ENCODE measurements at regions not wholly inside any gene's neighbourhood (a gene's known extent, or its start where the extent isn't known, plus 50 kb on each side); places are given as distances from the start of the nearest gene placed in this dataset.

DNA sequence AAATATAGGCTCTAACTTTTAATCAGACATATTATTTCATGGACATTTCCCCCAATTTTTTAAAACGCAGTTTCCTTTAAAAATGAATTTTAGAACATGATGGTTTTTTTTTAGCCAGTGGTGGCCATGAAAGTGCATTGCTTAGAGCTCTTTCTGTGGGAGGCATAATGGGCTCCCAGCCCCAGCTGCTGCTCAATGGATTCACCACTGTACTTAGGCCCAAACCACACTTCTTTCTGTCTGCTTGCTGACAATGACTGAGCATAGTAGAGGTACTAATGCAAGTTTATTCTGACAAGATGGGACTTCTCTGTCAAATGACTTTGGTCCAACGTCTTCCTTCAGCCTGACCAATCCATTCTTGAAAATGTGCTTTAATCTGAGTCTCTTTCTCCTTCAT, 400.2 kb upstream of the GRIA3 start:
- Histone ChIP-seq H3K9me3 (replicated peaks) (no peaks in the 10 kb centered on the region), H3K36me3 (no peaks in the 10 kb centered on the region), H3K27me3 (no peaks in the 10 kb centered on the region), H3K4me1 (no peaks in the 10 kb centered on the region), H3K27ac (no peak overlapping the region), H3K4me3 (no peak overlapping the region)
- DNase-seq: no peak

DNA sequence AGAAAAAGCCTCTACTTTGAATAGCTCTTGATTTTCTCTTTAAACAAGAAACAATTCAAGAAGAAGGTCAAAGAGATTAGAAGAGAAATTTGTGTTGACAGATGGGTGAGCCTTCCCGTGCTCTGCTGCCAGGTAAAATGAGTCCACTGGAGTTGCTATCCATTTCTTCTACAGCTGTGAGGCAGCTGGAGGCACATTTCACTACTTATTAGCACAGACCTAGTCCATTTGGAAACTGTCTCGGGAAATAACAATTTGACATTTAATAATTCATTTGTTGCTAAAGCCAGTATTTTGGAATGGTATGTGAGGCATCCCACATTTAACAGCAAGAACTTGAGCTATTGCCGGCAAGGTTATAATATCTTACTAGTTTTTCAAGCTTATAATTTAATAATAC, 396.8 kb upstream of the GRIA3 start:
- H3K4me3 ChIP-seq: no peak overlapping the region
- no peak overlapping the region for H3K27ac ChIP-seq
- H3K4me1 ChIP-seq: no peaks in the 10 kb centered on the region
- no peaks in the 10 kb centered on the region for H3K36me3 ChIP-seq
- no peaks in the 10 kb centered on the region for H3K9me3 ChIP-seq (replicated peaks)
- DNase-seq: no peak
- H3K27me3 ChIP-seq: no peaks in the 10 kb centered on the region

DNA sequence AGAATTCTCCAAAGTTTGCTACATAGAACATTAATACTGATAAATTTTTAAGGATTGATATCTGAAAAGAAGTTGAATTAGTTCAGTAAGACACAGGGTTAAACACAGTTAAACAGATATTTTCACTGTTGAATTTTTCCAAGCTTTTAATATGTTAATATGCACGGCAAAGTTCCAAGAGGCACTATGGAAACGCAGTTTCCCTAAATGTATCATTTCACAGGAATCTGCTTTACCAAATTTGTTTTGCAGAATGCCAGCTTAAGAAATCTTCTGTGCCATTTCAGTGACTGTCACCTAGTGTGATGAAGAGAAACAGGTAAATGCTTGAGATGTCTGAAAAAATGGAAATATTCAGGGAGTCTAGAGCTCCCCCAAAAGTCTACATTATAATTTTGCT, 395.9 kb upstream of the GRIA3 start:
- H3K4me3 ChIP-seq: no peak overlapping the region
- no peaks in the 10 kb centered on the region for H3K9me3 ChIP-seq (replicated peaks)

DNA sequence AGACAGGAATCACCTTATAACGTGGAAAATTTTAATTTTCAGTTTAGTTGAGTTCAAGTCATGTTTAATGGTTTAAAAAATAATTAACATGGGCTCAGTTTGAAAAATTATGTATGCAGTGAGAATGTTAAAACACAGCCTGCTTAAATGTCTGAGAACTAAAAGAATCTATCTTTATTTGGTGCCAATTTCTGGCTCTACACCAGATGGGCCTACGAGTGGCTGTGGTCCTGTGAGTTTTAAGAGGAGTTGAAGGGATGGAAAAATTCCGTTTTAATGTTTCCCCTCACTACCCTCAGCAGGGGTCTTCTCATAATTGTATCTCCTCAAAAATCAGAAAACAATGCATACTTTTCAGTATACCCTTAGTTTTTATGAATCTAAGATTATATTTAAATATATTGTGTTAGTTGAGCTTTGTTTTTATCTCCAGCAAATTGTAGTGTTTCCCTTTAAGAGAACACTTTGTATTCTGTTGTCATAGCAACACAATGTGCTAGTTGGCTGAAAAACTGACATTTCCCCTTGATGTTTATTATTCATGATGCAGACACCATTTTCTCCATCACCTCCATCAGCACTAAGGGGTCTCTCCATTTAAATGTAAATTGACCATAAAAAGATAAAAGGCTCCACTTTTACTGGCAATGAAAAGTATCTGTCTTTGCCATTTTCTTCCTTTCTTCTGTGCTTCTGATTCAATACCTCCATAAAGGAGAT, 393.5 kb upstream of the GRIA3 start:
- Histone ChIP-seq H3K27ac (no peak overlapping the region), H3K27me3 (no peaks in the 10 kb centered on the region), H3K4me3 (no peak overlapping the region), H3K9me3 (replicated peaks) (no peaks in the 10 kb centered on the region), H3K4me1 (no peaks in the 10 kb centered on the region), H3K36me3 (no peaks in the 10 kb centered on the region)
- DNase-seq: no peak

More for the DNA sequence above, 395.9 kb upstream of the GRIA3 start:
- no peaks in the 10 kb centered on the region for H3K27me3 ChIP-seq
- no peaks in the 10 kb centered on the region for H3K36me3 ChIP-seq
- no peaks in the 10 kb centered on the region for H3K4me1 ChIP-seq
- DNase-seq: no peak
- no peak overlapping the region for H3K27ac ChIP-seq

DNA sequence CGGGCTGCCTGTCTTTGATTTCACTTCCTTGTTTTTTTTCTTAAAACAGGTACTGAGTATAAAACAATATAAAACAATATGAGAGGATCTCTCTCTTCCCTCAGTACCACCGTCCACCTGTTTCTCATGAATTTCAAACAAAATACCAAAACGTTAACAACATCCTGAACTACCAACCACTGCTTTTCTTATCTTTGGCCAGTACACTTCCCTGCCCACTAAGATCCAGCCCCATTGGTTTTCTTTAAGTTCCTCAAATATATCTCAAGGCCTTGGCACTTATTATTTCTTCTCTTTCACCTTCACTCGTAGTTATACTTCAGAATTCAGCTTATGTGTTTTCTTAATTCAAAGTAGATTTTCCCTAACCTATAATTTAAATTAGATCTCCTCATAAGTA, 370.2 kb upstream of the GRIA3 start:
- no peaks in the 10 kb centered on the region for H3K36me3 ChIP-seq
- no peaks in the 10 kb centered on the region for H3K4me1 ChIP-seq
- H3K27ac ChIP-seq: no peak overlapping the region
- no peak for DNase-seq
- H3K27me3 ChIP-seq: no peaks in the 10 kb centered on the region
- H3K9me3 ChIP-seq (replicated peaks): no peaks in the 10 kb centered on the region
- no peak overlapping the region for H3K4me3 ChIP-seq

DNA sequence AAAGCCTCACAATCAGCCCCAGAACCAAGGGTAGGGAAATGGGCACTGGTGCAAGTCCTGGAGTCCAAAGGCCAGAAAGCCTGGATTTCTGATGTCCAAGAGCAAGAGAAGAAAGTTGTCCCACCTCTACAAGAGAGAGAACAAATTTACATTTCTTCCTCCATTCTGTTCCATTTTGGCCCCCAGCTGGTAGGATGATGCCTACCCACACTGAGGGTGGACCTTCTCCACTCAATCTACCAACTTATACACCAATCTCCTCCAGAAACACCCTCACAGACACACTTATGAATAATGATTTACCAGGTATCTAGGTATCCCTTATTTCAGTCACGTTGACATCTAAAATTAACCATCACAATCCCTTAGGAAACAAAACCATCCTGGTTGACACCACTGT, 367.8 kb upstream of the GRIA3 start:
- no peaks in the 10 kb centered on the region for H3K36me3 ChIP-seq
- no peaks in the 10 kb centered on the region for H3K27me3 ChIP-seq
- H3K27ac ChIP-seq: no peak overlapping the region
- H3K9me3 ChIP-seq (replicated peaks): no peaks in the 10 kb centered on the region
- H3K4me3 ChIP-seq: no peak overlapping the region
- H3K4me1 ChIP-seq: no peaks in the 10 kb centered on the region
- no peak for DNase-seq

DNA sequence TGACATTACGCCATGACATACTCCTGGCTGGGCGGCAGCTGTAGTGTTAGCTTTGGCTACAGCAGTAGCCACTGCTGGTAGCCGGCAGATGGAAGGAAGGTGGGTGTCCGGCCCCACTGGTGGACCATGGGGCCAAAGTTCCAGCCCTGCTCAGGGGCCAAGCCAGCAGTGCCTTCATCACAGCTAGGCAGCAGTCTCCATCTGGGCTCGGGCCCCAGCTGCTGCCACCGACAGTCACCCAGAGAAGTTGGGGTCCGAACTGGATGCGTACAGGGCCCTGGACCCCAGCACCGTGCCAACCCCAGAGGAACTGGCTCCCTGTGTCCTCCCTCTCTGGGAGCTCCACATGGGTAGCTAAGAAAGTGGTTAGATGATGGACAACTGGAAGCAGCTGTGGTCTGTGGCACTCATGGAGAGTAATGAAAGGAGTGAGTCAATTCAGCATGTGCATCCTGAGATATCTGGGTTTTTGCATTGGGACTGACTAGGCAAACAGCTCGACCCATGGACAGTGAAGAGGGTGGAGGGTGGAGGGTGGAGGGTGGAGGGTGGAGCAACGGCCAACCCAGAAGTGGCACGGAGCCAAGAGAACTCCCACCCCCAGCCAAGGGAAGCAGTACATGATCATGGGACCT, 366.6 kb upstream of the GRIA3 start:
- Histone ChIP-seq H3K4me1 (no peaks in the 10 kb centered on the region), H3K27ac (no peak overlapping the region), H3K4me3 (no peak overlapping the region), H3K27me3 (no peaks in the 10 kb centered on the region), H3K36me3 (no peaks in the 10 kb centered on the region), H3K9me3 (replicated peaks) (no peaks in the 10 kb centered on the region)
- DNase-seq: peak in 1 of 2 experiments; percentile 9

DNA sequence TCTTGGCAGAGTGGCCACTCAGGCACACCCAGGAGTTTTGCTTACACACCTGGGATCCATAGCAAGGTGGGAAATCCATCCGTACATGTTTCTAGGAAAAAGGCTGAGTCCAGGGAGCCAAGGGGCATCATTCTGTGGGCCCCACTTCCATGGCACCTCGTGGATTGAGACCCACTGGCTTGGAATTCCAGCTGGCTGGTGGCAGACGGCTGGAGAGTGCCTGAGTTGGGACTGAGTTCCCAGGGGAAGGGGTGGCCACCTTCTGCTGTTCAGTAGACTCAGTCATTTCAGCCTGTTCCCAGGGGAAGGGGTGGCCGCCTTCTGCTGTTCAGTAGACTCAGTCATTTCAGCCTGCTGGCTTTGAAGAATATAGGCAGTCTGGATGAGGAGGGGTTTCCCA, 366.0 kb upstream of the GRIA3 start:
- H3K27me3 ChIP-seq: no peaks in the 10 kb centered on the region
- DNase-seq: no peak
- no peaks in the 10 kb centered on the region for H3K4me1 ChIP-seq
- H3K4me3 ChIP-seq: no peak overlapping the region
- H3K27ac ChIP-seq: no peak overlapping the region
- no peaks in the 10 kb centered on the region for H3K9me3 ChIP-seq (replicated peaks)
- no peaks in the 10 kb centered on the region for H3K36me3 ChIP-seq

DNA sequence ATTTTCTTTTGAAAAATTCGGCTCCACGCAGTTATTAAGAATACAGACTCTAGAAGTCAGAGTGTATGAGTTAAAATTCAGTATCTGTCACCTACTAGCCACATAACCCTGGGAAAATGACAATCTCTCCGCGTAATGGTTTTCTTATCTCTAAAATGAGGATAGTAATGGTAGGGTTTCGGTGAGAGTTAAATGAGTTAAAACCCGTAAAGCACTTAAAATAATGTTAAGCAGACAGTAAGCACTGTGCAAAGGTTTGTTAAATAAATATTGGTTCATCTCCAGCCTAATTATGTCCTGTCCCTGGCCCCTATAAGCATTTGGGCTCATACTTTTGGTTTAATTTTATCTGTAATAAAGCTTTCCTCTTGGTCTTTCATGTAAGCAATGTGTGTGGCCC, 350.8 kb upstream of the GRIA3 start:
- H3K36me3 ChIP-seq: no peaks in the 10 kb centered on the region
- no peak overlapping the region for H3K27ac ChIP-seq
- no peak overlapping the region for H3K4me3 ChIP-seq
- H3K27me3 ChIP-seq: no peaks in the 10 kb centered on the region
- DNase-seq: no peak
- no peaks in the 10 kb centered on the region for H3K9me3 ChIP-seq (replicated peaks)
- H3K4me1 ChIP-seq: no peaks in the 10 kb centered on the region

DNA sequence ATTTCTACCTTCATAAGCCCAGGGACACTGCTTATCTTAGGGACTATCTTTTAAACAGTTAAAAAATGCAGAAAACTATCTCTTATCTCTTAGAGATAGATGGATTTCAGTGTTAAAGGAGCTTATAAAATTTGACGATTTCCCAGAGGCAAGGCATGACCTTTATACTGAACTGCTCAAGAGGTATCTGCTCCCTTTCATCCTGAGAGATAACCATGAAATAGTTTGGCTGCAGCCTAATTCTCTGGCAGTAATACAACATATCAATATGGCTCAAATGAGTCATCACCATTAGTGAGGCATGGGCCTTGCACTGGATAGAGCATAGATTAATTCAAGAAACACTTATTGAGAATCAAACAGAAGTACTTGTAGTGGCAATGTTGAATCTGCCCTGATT, 348.2 kb upstream of the GRIA3 start:
- H3K27ac ChIP-seq: no peak overlapping the region
- H3K27me3 ChIP-seq: no peaks in the 10 kb centered on the region
- H3K9me3 ChIP-seq (replicated peaks): no peaks in the 10 kb centered on the region
- no peak for DNase-seq
- no peaks in the 10 kb centered on the region for H3K36me3 ChIP-seq
- no peaks in the 10 kb centered on the region for H3K4me1 ChIP-seq
- no peak overlapping the region for H3K4me3 ChIP-seq

DNA sequence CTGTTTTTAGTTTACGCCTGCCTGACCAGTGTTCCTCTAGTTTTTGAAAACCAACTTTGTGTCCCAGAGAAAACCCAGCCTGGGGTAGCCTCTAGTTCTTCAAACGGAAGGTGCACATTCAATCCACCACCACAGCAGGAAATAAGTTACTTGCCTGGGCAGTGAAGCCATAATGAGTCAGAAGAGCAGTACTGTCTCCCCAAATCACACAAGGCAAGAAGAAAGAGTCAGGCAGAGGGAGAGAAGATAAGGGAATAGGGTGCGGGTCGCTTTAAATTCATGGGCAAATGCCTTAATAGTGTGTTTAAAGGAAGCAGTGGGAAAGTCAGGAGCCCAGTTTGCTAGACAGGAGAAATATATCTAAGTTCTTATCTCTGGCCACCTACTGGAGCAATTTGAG, 333.8 kb upstream of the GRIA3 start:
- Histone ChIP-seq H3K27me3 (no peaks in the 10 kb centered on the region), H3K4me1 (no peaks in the 10 kb centered on the region), H3K27ac (no peak overlapping the region), H3K9me3 (replicated peaks) (no peaks in the 10 kb centered on the region), H3K4me3 (no peak overlapping the region), H3K36me3 (no peaks in the 10 kb centered on the region)
- no peak for DNase-seq

DNA sequence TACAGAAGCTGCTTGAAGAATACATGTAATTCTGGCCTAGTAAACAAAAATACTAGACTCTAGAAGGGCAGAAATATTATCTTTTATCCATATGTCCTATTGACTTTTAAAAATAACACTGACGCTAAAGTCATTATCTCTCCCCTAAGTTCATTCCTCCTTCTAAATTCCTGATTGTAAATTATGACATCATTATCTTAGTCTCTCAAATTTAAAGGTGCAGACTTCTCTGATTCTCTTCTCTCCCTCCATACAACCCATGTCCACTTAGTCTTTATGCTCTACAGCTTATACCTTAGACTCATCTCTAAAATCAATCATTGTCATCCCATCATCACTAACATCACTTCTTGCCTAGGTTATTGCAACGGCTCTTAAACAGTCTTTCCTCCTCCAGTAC, 327.9 kb upstream of the GRIA3 start:
- Histone ChIP-seq H3K27ac (no peak overlapping the region), H3K27me3 (no peaks in the 10 kb centered on the region), H3K4me1 (no peaks in the 10 kb centered on the region), H3K4me3 (no peak overlapping the region), H3K9me3 (replicated peaks) (no peaks in the 10 kb centered on the region), H3K36me3 (no peaks in the 10 kb centered on the region)
- no peak for DNase-seq

DNA sequence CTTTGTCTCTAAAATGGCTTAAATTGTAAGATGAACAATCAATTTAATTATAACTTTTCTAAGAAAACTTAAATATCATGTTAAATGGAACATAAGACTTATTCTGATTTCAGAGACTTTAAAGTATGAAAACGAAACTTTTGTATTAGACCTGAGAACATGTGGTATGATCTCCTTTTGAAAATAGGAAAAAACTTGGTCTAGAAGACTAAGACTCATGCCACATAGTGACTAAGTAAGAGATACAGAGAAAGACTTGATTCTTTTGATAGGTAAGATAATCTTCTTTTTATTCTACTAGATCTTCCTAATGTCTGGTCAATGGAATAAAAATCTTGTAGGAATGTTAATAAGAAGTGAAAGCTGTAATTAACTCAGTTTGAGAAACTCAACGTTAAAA, 326.3 kb upstream of the GRIA3 start:
- Histone ChIP-seq H3K9me3 (replicated peaks) (no peaks in the 10 kb centered on the region), H3K27ac (no peak overlapping the region), H3K27me3 (no peaks in the 10 kb centered on the region), H3K4me3 (no peak overlapping the region), H3K36me3 (no peaks in the 10 kb centered on the region), H3K4me1 (no peaks in the 10 kb centered on the region)
- DNase-seq: no peak

DNA sequence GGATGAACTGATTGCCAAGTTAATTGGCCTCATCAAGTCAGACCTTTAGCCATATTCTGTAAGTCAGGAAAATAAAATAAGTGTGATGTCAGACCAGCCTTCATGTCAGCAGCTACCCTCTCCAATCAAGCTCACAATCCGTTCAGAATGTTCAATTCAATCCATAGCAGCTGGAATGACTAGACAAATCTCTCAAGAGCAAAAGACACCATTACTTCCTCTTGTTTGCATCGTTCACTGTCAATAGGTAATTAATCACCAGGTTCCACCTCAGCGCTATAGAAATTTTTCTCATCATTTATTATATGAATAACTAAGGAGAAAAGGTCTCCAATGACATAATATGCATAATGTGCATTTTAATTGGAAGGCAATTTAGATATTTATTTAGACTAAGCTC, 321.0 kb upstream of the GRIA3 start:
- H3K9me3 ChIP-seq (replicated peaks): no peaks in the 10 kb centered on the region
- DNase-seq: peak in 1 of 2 experiments; percentile 1

DNA sequence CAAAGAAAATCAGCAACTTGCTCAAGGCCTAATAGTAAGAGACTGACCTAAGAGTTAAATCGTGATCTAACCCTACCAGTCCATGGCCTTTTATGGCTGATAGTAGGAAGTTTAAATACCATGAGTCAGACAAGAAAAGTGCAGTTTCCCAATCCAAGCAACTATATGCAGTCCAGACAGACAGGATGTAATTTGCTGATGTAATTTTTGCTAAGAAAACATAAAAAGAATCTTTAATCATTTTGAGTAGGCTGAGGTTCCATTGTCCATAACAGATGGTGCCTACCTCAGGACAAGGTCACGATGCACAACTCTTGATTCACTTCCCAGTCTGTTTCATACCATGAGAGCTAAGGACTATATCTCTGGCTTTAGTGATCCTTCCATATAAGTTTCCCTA, 317.5 kb upstream of the GRIA3 start:
- Histone ChIP-seq H3K27me3 (no peaks in the 10 kb centered on the region), H3K27ac (no peak overlapping the region)
- no peak for DNase-seq

More for the DNA sequence above, 321.0 kb upstream of the GRIA3 start:
- Histone ChIP-seq H3K4me3 (no peak overlapping the region), H3K36me3 (no peaks in the 10 kb centered on the region), H3K4me1 (no peaks in the 10 kb centered on the region), H3K27me3 (no peaks in the 10 kb centered on the region), H3K27ac (peak overlapping the region; percentile 21; the same call in 1 of the 2 replicates)

DNA sequence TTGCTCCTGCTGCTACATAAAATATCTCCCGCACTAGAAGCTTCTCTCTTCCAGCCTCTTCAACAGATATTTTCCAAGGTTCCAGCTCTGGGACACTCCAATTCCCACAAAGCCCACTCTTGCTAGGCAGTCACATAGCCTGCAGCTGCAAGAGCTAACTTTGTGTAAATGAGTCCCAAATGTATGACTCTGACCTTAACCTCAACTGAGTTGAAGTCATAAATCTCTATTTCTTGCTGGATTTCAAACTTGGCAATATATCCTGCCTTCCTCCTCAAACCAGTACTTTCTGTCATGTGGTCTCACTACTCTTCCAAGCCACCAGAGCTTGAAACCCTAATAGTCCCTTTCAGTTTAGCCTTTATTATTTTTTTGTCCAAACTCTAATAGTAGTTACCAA, 315.4 kb upstream of the GRIA3 start:
- Histone ChIP-seq H3K9me3 (replicated peaks) (no peaks in the 10 kb centered on the region), H3K4me3 (no peak overlapping the region), H3K4me1 (no peaks in the 10 kb centered on the region), H3K27ac (no peak overlapping the region), H3K36me3 (no peaks in the 10 kb centered on the region), H3K27me3 (no peaks in the 10 kb centered on the region)
- DNase-seq: no peak

More for the DNA sequence above, 317.5 kb upstream of the GRIA3 start:
- Histone ChIP-seq H3K4me3 (no peak overlapping the region), H3K9me3 (replicated peaks) (no peaks in the 10 kb centered on the region), H3K4me1 (no peaks in the 10 kb centered on the region), H3K36me3 (no peaks in the 10 kb centered on the region)
